Neural progenitor cell (in vitro differentiated cells): ENCODE measurements at regions not wholly inside any gene's neighbourhood (a gene's known extent, or its start where the extent isn't known, plus 50 kb on each side); places are given as distances from the start of the nearest gene placed in this dataset.

Experiments
- CTCF ChIP-seq: fragments of 200-600 bp; sonication (generic); IDR thresholded peaks from 2 replicates; pipeline ENCODE4 v1.5.1; 2017; ENCODE audit warnings: antibody characterized with exemption, mild to moderate bottlenecking
- EZH2 ChIP-seq: fragments of 200-600 bp; sonication (generic); IDR thresholded peaks from 2 replicates; pipeline ENCODE4 v1.6.1; 2017; ENCODE audit warnings: antibody characterized with exemption, mild to moderate bottlenecking, moderate library complexity

- TF ChIP-seq CTCF (no peak), EZH2 (no peak)
Measured at GRCh38 chr10:21217107-21217506, 308.4 kb downstream of the SKIDA1 start.
